Gastrocnemius medialis (tissue), 4 donors: ENCODE measurements at regions not wholly inside any gene's neighbourhood (a gene's known extent, or its start where the extent isn't known, plus 50 kb on each side); places are given as distances from the start of the nearest gene placed in this dataset.

Experiments
- CTCF ChIP-seq, 5 experiments: fragments of 450-650 bp in 3 of 5; fragments of 200-600 bp in 2 of 5; sonication (generic) in 2 of 5; IDR thresholded peaks in 4 of 5; conservative IDR thresholded peaks in 1 of 5; 1 replicate in 4 of 5; 2 replicates in 1 of 5; pipeline ENCODE4 v1.5.1; 2016 to 2019; ENCODE audit warnings: antibody characterized with exemption in 5 of 5, mild to moderate bottlenecking in 3 of 5, moderate library complexity in 3 of 5
- POLR2A ChIP-seq, 2 donors: fragments of 450-650 bp; IDR thresholded peaks; one replicate each; pipeline ENCODE4 v1.6.1; 2017; ENCODE audit warnings: antibody characterized with exemption in 2 of 2, mild to moderate bottlenecking in 2 of 2, moderate library complexity in 2 of 2

- TF ChIP-seq CTCF (IDR thresholded peaks at IDR 0.05 in 4 of 5, conservative IDR thresholded peaks at IDR 0.05 in 1 of 5), result no peak
- no peak for TF ChIP-seq POLR2A (IDR thresholded peaks at IDR 0.05)
Observed at GRCh38 chr18:51721996-51722395, 524.5 kb upstream of the MEX3C start.
